Loucy (cell line): ENCODE measurements at regions not wholly inside any gene's neighbourhood (a gene's known extent, or its start where the extent isn't known, plus 50 kb on each side); places are given as distances from the start of the nearest gene placed in this dataset.
A peak's percentile ranks its signal among the peaks of the same experiment; 100 is the strongest.

Source experiments
- H2AFZ ChIP-seq: fragments of 200-600 bp; sonication (generic); 2 replicates; pipeline ENCODE4 v1.6.0; 2016; ENCODE audit warnings: antibody characterized with exemption, mild to moderate bottlenecking, low read length, moderate library complexity
- H3F3A ChIP-seq: fragments of 200-600 bp; 2 replicates; pipeline ENCODE4 v1.6.0; 2016; ENCODE audit warnings: antibody characterized with exemption, low read depth, mild to moderate bottlenecking
- H3K27me3 ChIP-seq: fragments of 200-600 bp; sonication (generic); 2 replicates; pipeline ENCODE4 v1.6.1; 2014; ENCODE audit warnings: low read length, mild to moderate bottlenecking; ENCODE audit not compliant: insufficient read depth, poor library complexity, severe bottlenecking
- H3K36me3 ChIP-seq: fragments of 200-600 bp; sonication (generic); 2 replicates; pipeline ENCODE4 v1.6.1; 2016; ENCODE audit warnings: low read length; ENCODE audit not compliant: insufficient read depth
- H3K4me1 ChIP-seq: fragments of 200-600 bp; sonication (generic); 2 replicates; pipeline ENCODE4 v1.5.1; 2014; ENCODE audit warnings: low read length, mild to moderate bottlenecking; ENCODE audit not compliant: insufficient read depth, poor library complexity, severe bottlenecking
- H3K4me2 ChIP-seq: fragments of 200-600 bp; sonication (generic); 2 replicates; pipeline ENCODE4 v1.6.0; 2014; ENCODE audit warnings: antibody characterized with exemption, low read length, low read depth, mild to moderate bottlenecking; ENCODE audit not compliant: poor library complexity, severe bottlenecking
- H3K4me3 ChIP-seq: fragments of 200-600 bp; sonication (generic); 2 replicates; pipeline ENCODE4 v1.5.1; 2014; ENCODE audit warnings: low read length, mild to moderate bottlenecking, mixed read lengths; ENCODE audit not compliant: poor library complexity, severe bottlenecking
- H3K79me2 ChIP-seq: fragments of 200-600 bp; sonication (generic); 2 replicates; pipeline ENCODE4 v1.6.1; 2014; ENCODE audit warnings: low read length; ENCODE audit not compliant: insufficient read depth
- H3K9ac ChIP-seq: fragments of 200-600 bp; sonication (generic); 2 replicates; pipeline ENCODE4 v1.6.0; 2014; ENCODE audit warnings: mild to moderate bottlenecking, low read depth, low read length, moderate library complexity; ENCODE audit not compliant: poor library complexity, severe bottlenecking
- H3K9me2 ChIP-seq: fragments of 200-600 bp; sonication (generic); replicated peaks from 2 replicates; pipeline ENCODE4 v1.6.1; 2016; ENCODE audit warnings: low read depth, low read length, mixed read lengths
- H3K9me3 ChIP-seq: fragments of 200-600 bp; sonication (generic); 2 replicates; pipeline ENCODE4 v1.6.1; 2014; ENCODE audit warnings: mild to moderate bottlenecking, antibody characterized with exemption, low read length, low read depth; ENCODE audit not compliant: insufficient read depth
- H4K20me1 ChIP-seq: fragments of 200-600 bp; sonication (generic); 2 replicates; pipeline ENCODE4 v1.6.0; 2014; ENCODE audit warnings: antibody characterized with exemption, low read length, mild to moderate bottlenecking; ENCODE audit not compliant: insufficient read depth, poor library complexity, severe bottlenecking
- CTCF ChIP-seq: fragments of 200-600 bp; sonication (generic); conservative IDR thresholded peaks from 2 replicates; pipeline ENCODE4 v1.5.1; 2014; ENCODE audit warnings: mild to moderate bottlenecking, antibody characterized with exemption, low read length
- EZH2phosphoT487 ChIP-seq: fragments of 200-600 bp; IDR thresholded peaks from 2 replicates; pipeline ENCODE4 v1.6.1; 2018; ENCODE audit warnings: antibody characterized with exemption, mild to moderate bottlenecking, moderate library complexity, borderline replicate concordance

- H3F3A ChIP-seq = no peaks in the 10 kb centered on the region
- H3K79me2 ChIP-seq = no peaks in the 10 kb centered on the region
- H3K4me2 ChIP-seq = no peak overlapping the region
- no peaks in the 10 kb centered on the region for H3K36me3 ChIP-seq
- H3K9ac ChIP-seq = no peak overlapping the region
- no peak overlapping the region for H3K4me3 ChIP-seq
- H3K9me3 ChIP-seq = no peaks in the 10 kb centered on the region
- H3K4me1 ChIP-seq = peaks cover 3% of the 10 kb centered on the region
- H2AFZ ChIP-seq = no peak overlapping the region
- H4K20me1 ChIP-seq = no peaks in the 10 kb centered on the region
- H3K27me3 ChIP-seq = no peaks in the 10 kb centered on the region
- no peaks in the 10 kb centered on the region for H3K9me2 ChIP-seq
- no peak for TF ChIP-seq CTCF
- TF ChIP-seq EZH2phosphoT487 = no peak
These were observed 102.6 kb upstream of the LNX1 start for GRCh38 chr4:53693909-53694308.

- Histone ChIP-seq H3K9ac (no peak overlapping the region), H3K79me2 (no peaks in the 10 kb centered on the region), H3K9me3 (no peaks in the 10 kb centered on the region), H3K4me3 (no peak overlapping the region), H3K4me2 (no peak overlapping the region), H3K27me3 (no peaks in the 10 kb centered on the region), H3K9me2 (no peaks in the 10 kb centered on the region), H2AFZ (no peak overlapping the region), H3F3A (no peaks in the 10 kb centered on the region), H4K20me1 (no peaks in the 10 kb centered on the region), H3K36me3 (no peaks in the 10 kb centered on the region), H3K4me1 (peaks cover 6% of the 10 kb centered on the region)
- TF ChIP-seq EZH2phosphoT487 (no peak), CTCF (no peak)
These were observed 102.1 kb upstream of the LNX1 start for GRCh38 chr4:53693408-53693807.

- H3K9me3 ChIP-seq = no peaks in the 10 kb centered on the region
- no peaks in the 10 kb centered on the region for H3K79me2 ChIP-seq
- H3K4me2 ChIP-seq = peak overlapping the region; percentile 0
- H3K4me3 ChIP-seq = no peak overlapping the region
- no peaks in the 10 kb centered on the region for H4K20me1 ChIP-seq
- TF ChIP-seq CTCF (no peak), EZH2phosphoT487 (no peak)
- peaks cover 11% of the 10 kb centered on the region for H3K4me1 ChIP-seq
- no peaks in the 10 kb centered on the region for H3K9me2 ChIP-seq
- H3K36me3 ChIP-seq = no peaks in the 10 kb centered on the region
- H3F3A ChIP-seq = no peaks in the 10 kb centered on the region
- H3K27me3 ChIP-seq = no peaks in the 10 kb centered on the region
- H2AFZ ChIP-seq = no peak overlapping the region
- H3K9ac ChIP-seq = no peak overlapping the region
These were observed 97.0 kb upstream of the LNX1 start for GRCh38 chr4:53688186-53688790.
